Brain microvascular endothelial cell (primary cell): ENCODE measurements at regions not wholly inside any gene's neighbourhood (a gene's known extent, or its start where the extent isn't known, plus 50 kb on each side); places are given as distances from the start of the nearest gene placed in this dataset.

ENCODE experiments used
- DNase-seq: peaks from one replicate; pipeline ENCODE4 v3.0.0-alpha.2; 2020
- H3K27ac ChIP-seq: fragments of 250-450 bp; sonication (Bioruptor Pico); 2 replicates; pipeline ENCODE4 v1.5.1; 2020; ENCODE audit warnings: mild to moderate bottlenecking, moderate library complexity
- H3K27me3 ChIP-seq: fragments of 250-450 bp; sonication (Bioruptor Pico); replicated peaks from 2 replicates; pipeline ENCODE4 v1.5.1; 2020; ENCODE audit warnings: mild to moderate bottlenecking
- H3K36me3 ChIP-seq: fragments of 250-450 bp; sonication (Bioruptor Pico); replicated peaks from 2 replicates; pipeline ENCODE4 v1.5.1; 2020; ENCODE audit warnings: mild to moderate bottlenecking
- H3K4me3 ChIP-seq: 2 replicates; pipeline ENCODE4 v1.5.1; 2011; ENCODE audit warnings: low read depth, mild to moderate bottlenecking, control low read depth, low read length, moderate library complexity
- CTCF ChIP-seq: IDR thresholded peaks from 2 replicates; pipeline ENCODE4 v1.5.1; 2011; ENCODE audit warnings: low read depth, mild to moderate bottlenecking, moderate library complexity, low read length, control low read depth, inconsistent platforms; ENCODE audit errors: missing control alignments
- in situ Hi-C: cut with HindIII; loops from 2 replicates; pipeline ENCODE4 v1.10.0; 2017; ENCODE audit warnings: low sequenced_read_pairs, low pct_ligation_motif_present

GRCh38 chr4:1519787-1520661 is 113.8 kb upstream of the NKX1-1 start:
- in situ Hi-C loops = no loop called here
- Histone ChIP-seq H3K36me3 (no peaks in the 10 kb centered on the region), H3K4me3 (no peak overlapping the region), H3K27me3 (peaks cover 2% of the 10 kb centered on the region), H3K27ac (no peak overlapping the region)
- DNase-seq = no peak
- TF ChIP-seq CTCF = no peak

- Histone ChIP-seq H3K27ac (no peak overlapping the region), H3K36me3 (no peaks in the 10 kb centered on the region), H3K4me3 (no peak overlapping the region), H3K27me3 (peaks cover 2% of the 10 kb centered on the region)
- TF ChIP-seq CTCF = no peak
- DNase-seq = no peak
- in situ Hi-C loops = no loop called here
These were observed 112.9 kb upstream of the NKX1-1 start for GRCh38 chr4:1518997-1519700.

- H3K36me3 ChIP-seq = no peaks in the 10 kb centered on the region
- in situ Hi-C loops = no loop called here
- peaks cover 2% of the 10 kb centered on the region for H3K27me3 ChIP-seq
- TF ChIP-seq CTCF = no peak
- H3K27ac ChIP-seq = no peak overlapping the region
- DNase-seq = no peak
- H3K4me3 ChIP-seq = no peak overlapping the region
These were observed 111.6 kb upstream of the NKX1-1 start for GRCh38 chr4:1517592-1518411.

- Histone ChIP-seq H3K4me3 (no peak overlapping the region), H3K27me3 (peaks cover 2% of the 10 kb centered on the region), H3K27ac (no peak overlapping the region), H3K36me3 (no peaks in the 10 kb centered on the region)
- no peak for TF ChIP-seq CTCF
- DNase-seq = no peak
- in situ Hi-C loops = no loop called here
These were observed 110.7 kb upstream of the NKX1-1 start for GRCh38 chr4:1516881-1517480.

- H3K4me3 ChIP-seq = no peak overlapping the region
- no peak for TF ChIP-seq CTCF
These were observed 110.0 kb upstream of the NKX1-1 start for GRCh38 chr4:1516261-1516660.

More at GRCh38 chr4:1516261-1516660, 110.0 kb upstream of the NKX1-1 start:
- in situ Hi-C loops = no loop called here
- Histone ChIP-seq H3K27me3 (peaks cover 2% of the 10 kb centered on the region), H3K36me3 (no peaks in the 10 kb centered on the region), H3K27ac (no peak overlapping the region)
- no peak for DNase-seq
